Breast epithelium (tissue), 4 donors: ENCODE measurements at regions not wholly inside any gene's neighbourhood (a gene's known extent, or its start where the extent isn't known, plus 50 kb on each side); places are given as distances from the start of the nearest gene placed in this dataset.

Source experiments
- DNase-seq, 2 donors: peaks; one replicate each; pipeline ENCODE4 v3.0.0-alpha.2; 2019; ENCODE audit warnings: low spot score in 2 of 2
- H3K27ac ChIP-seq, 2 donors: fragments of 200-600 bp; sonication (generic) in 1 of 2; one replicate each; pipeline ENCODE4 v1.5.1; 2016 to 2019; ENCODE audit warnings: mild to moderate bottlenecking in 1 of 2
- H3K27me3 ChIP-seq, 2 donors: fragments of 200-600 bp; sonication (generic) in 1 of 2; one replicate each; pipeline versions ENCODE4 v1.5.1 to v1.6.0; 2017 to 2019; ENCODE audit warnings: control low read depth in 1 of 2, mild to moderate bottlenecking in 1 of 2
- H3K36me3 ChIP-seq: fragments of 200-600 bp; one replicate; pipeline ENCODE4 v1.5.1; 2019
- H3K4me1 ChIP-seq, 2 donors: fragments of 200-600 bp; sonication (generic); one replicate each; pipeline ENCODE4 v1.5.1; 2016 to 2019; ENCODE audit warnings: control low read depth in 1 of 2
- H3K4me3 ChIP-seq, 3 donors: fragments of 200-600 bp; sonication (generic); 1 replicate in 2 of 3; 2 replicates in 1 of 3; pipeline ENCODE4 v1.5.1; 2016 to 2019; ENCODE audit warnings: mild to moderate bottlenecking in 3 of 3, moderate library complexity in 2 of 3
- H3K9me3 ChIP-seq, 2 donors: fragments of 200-600 bp; sonication (generic) in 1 of 2; one replicate each; pipeline ENCODE4 v1.5.1; 2016 to 2019; ENCODE audit warnings: control low read depth in 1 of 2
- POLR2A ChIP-seq: fragments of 450-650 bp; IDR thresholded peaks from one replicate; pipeline ENCODE4 v1.6.1; 2016; ENCODE audit warnings: antibody characterized with exemption, mild to moderate bottlenecking, moderate library complexity
- POLR2AphosphoS5 ChIP-seq, 3 donors: sonication (generic); formaldehyde crosslinking; IDR thresholded peaks; one replicate each; pipeline ENCODE4 v1.6.1; 2017; ENCODE audit warnings: antibody characterized with exemption in 3 of 3
- intact Hi-C: fragments of 100-400 bp; cut with DNase I; formaldehyde crosslinking; loops from one replicate; pipeline ENCODE4 v1.15.1; 2023; ENCODE audit warnings: low total_unique reads
- TF ChIP-seq, protein P1 (sequence below), 3 donors: fragments of 450-650 bp; IDR thresholded peaks; one replicate each; pipeline ENCODE4 v1.5.1; 2016 to 2017; ENCODE audit warnings: antibody characterized with exemption in 3 of 3, mild to moderate bottlenecking in 3 of 3, moderate library complexity in 3 of 3

DNA sequence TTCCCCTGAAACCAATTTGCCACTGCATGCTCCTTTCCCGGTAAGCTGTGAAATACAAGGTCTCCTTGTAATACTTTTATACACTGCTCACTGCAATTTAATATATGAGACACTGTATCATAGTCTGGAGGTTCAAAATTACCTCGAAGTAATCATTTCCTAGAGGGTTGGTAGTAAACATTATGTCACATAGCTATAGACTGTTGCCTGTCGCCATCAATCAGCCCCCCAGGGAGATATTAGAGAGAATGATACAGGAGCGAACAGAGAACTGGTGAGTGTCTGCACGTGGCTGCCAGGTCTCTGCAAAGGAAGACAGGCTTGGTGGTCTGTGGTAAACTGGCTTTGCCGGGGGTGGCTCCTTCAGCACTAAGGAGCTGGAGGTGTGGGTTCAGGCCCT lies 165.5 kb upstream of the WSCD2 start:
- Histone ChIP-seq H3K36me3 (no peaks in the 10 kb centered on the region), H3K27ac (no peak overlapping the region), H3K4me3 (no peak overlapping the region), H3K27me3 (no peaks in the 10 kb centered on the region), H3K4me1 (no peaks in the 10 kb centered on the region), H3K9me3 (no peaks in the 10 kb centered on the region)
- no peak for DNase-seq
- intact Hi-C loops = no loop called here
- TF ChIP-seq, protein P1, sequence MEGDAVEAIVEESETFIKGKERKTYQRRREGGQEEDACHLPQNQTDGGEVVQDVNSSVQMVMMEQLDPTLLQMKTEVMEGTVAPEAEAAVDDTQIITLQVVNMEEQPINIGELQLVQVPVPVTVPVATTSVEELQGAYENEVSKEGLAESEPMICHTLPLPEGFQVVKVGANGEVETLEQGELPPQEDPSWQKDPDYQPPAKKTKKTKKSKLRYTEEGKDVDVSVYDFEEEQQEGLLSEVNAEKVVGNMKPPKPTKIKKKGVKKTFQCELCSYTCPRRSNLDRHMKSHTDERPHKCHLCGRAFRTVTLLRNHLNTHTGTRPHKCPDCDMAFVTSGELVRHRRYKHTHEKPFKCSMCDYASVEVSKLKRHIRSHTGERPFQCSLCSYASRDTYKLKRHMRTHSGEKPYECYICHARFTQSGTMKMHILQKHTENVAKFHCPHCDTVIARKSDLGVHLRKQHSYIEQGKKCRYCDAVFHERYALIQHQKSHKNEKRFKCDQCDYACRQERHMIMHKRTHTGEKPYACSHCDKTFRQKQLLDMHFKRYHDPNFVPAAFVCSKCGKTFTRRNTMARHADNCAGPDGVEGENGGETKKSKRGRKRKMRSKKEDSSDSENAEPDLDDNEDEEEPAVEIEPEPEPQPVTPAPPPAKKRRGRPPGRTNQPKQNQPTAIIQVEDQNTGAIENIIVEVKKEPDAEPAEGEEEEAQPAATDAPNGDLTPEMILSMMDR (IDR thresholded peaks at IDR 0.05) = no peak
- TF ChIP-seq POLR2AphosphoS5 (IDR thresholded peaks at IDR 0.05) = no peak
- no peak for TF ChIP-seq POLR2A

GRCh38 chr12:107967170-107967569 lies 161.9 kb upstream of the WSCD2 start:
- no peaks in the 10 kb centered on the region for H3K27me3 ChIP-seq
- no peak for DNase-seq
- intact Hi-C loops = no loop called here
- H3K4me3 ChIP-seq = no peak overlapping the region
- TF ChIP-seq, protein P1 (IDR thresholded peaks at IDR 0.05) = no peak
- TF ChIP-seq POLR2AphosphoS5 (IDR thresholded peaks at IDR 0.05) (no peak), POLR2A (no peak)
- H3K36me3 ChIP-seq = no peaks in the 10 kb centered on the region
- no peak overlapping the region for H3K27ac ChIP-seq
- H3K9me3 ChIP-seq = no peaks in the 10 kb centered on the region
- no peaks in the 10 kb centered on the region for H3K4me1 ChIP-seq

DNA sequence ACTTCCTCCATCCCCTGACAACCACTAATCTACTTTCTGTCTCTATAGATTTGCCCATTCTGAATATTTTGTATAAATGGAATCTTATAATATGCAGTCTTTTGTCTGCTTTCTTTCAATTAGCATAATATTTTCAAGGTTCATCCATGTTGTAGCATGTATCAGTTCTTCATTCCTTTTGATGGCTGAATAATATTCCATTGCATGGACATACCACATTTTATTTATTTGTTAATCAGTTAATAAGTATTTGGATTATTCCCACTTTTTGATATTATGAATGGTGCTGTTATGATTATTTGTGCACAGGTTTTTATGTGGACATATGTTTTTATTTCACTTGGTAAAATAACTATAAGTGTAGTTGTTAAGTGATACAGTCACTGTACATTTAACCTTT lies 155.1 kb upstream of the WSCD2 start:
- TF ChIP-seq POLR2AphosphoS5 (IDR thresholded peaks at IDR 0.05) (no peak), POLR2A (no peak)
- TF ChIP-seq, protein P1 (IDR thresholded peaks at IDR 0.05) = no peak
- H3K27me3 ChIP-seq = peaks cover 0 to 4% of the 10 kb centered on the region in 2 donors
- H3K36me3 ChIP-seq = no peaks in the 10 kb centered on the region
- H3K9me3 ChIP-seq = peaks cover 0 to 24% of the 10 kb centered on the region in 2 donors
- no peaks in the 10 kb centered on the region for H3K4me1 ChIP-seq
- no peak for DNase-seq
- H3K4me3 ChIP-seq = no peak overlapping the region
- intact Hi-C loops = no loop called here
- H3K27ac ChIP-seq = no peak overlapping the region

DNA sequence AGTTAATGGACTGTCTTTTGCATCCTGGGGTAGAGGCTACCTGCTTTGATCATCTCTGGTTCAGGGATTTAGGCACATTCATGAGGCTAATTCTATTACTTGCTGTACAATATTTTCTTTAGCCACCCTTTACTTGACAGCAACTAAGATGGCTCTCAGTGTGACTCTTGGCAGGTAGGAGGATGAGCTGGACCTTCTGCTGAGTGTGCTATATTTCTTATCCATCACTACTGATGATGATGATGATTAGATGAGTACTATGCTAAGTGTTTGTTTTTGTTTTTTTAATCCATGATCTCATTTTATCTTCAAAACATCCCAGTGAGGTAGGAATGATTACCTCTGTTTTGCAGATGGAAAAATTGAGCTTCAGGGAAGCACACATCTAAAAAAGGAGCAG lies 152.8 kb upstream of the WSCD2 start:
- no peak overlapping the region for H3K27ac ChIP-seq
- TF ChIP-seq POLR2AphosphoS5 (IDR thresholded peaks at IDR 0.05) (no peak), POLR2A (no peak)
- TF ChIP-seq, protein P1 (IDR thresholded peaks at IDR 0.05) = no peak
- DNase-seq = no peak

DNA sequence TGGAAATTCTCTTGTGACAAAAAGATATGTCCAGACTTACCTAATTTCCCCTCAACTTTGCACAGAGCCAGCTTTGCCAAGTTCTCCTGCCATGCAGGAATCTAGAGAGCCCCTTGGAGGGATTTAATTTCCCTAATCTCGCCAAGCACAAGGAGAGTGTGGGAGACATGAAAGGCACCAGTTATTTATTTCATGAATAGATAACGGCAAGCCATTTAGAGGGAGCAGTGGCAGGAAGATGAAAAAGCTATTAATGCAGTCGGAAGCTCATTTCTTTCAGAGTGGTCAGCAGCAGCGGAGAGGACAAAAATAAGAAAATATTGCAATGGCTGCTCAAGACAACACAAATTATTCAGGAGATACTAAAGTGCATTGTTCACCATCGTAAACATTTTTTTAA lies 150.9 kb upstream of the WSCD2 start:
- TF ChIP-seq POLR2A (no peak), POLR2AphosphoS5 (IDR thresholded peaks at IDR 0.05) (no peak)
- TF ChIP-seq, protein P1 (IDR thresholded peaks at IDR 0.05) = no peak
- no peak overlapping the region for H3K4me3 ChIP-seq

More for the DNA sequence above, 152.8 kb upstream of the WSCD2 start:
- no peaks in the 10 kb centered on the region for H3K4me1 ChIP-seq
- intact Hi-C loops = no loop called here
- no peaks in the 10 kb centered on the region for H3K36me3 ChIP-seq
- H3K9me3 ChIP-seq = peaks cover 0 to 24% of the 10 kb centered on the region in 2 donors
- H3K27me3 ChIP-seq = peaks cover 0 to 4% of the 10 kb centered on the region in 2 donors
- no peak overlapping the region for H3K4me3 ChIP-seq

More for the DNA sequence above, 150.9 kb upstream of the WSCD2 start:
- no peaks in the 10 kb centered on the region for H3K4me1 ChIP-seq
- H3K36me3 ChIP-seq = no peaks in the 10 kb centered on the region
- peaks cover 0 to 10% of the 10 kb centered on the region in 2 donors for H3K27me3 ChIP-seq
- intact Hi-C loops = no loop called here
- peaks cover 0 to 19% of the 10 kb centered on the region in 2 donors for H3K9me3 ChIP-seq
- no peak for DNase-seq
- no peak overlapping the region for H3K27ac ChIP-seq
